HG03432 (cell line): ENCODE measurements at regions not wholly inside any gene's neighbourhood (a gene's known extent, or its start where the extent isn't known, plus 50 kb on each side); places are given as distances from the start of the nearest gene placed in this dataset.

Experiments used
- ATAC-seq: cut with Tn5 transposase; IDR thresholded peaks from one replicate; pipeline ENCODE4 v1.9.1; 2021; ENCODE audit warnings: mild to moderate bottlenecking, moderate library complexity; ENCODE audit not compliant: unreplicated experiment

- no peak for ATAC-seq
These were observed 57.7 kb downstream of the LRRC30 start for GRCh38 chr18:7288544-7288943.

- no peak for ATAC-seq
These were observed 59.2 kb downstream of the LRRC30 start for GRCh38 chr18:7290077-7290476.

GRCh38 chr18:7291046-7291445 lies 60.2 kb downstream of the LRRC30 start:
- no peak for ATAC-seq

- ATAC-seq, result no peak
These were observed 67.3 kb downstream of the LRRC30 start for GRCh38 chr18:7298149-7298548.

- ATAC-seq, result no peak
These were observed 70.2 kb downstream of the LRRC30 start for GRCh38 chr18:7301094-7301493.

- ATAC-seq, result no peak
These were observed 72.6 kb downstream of the LRRC30 start for GRCh38 chr18:7303316-7304060.

GRCh38 chr18:7304061-7304370 lies 73.1 kb downstream of the LRRC30 start:
- no peak for ATAC-seq

- no peak for ATAC-seq
These were observed 74.5 kb downstream of the LRRC30 start for GRCh38 chr18:7305416-7305815.

- ATAC-seq, result no peak
These were observed 76.1 kb downstream of the LRRC30 start for GRCh38 chr18:7307030-7307429.

GRCh38 chr18:7307526-7307925 lies 76.6 kb downstream of the LRRC30 start:
- no peak for ATAC-seq

GRCh38 chr18:7317804-7318231 lies 86.9 kb downstream of the LRRC30 start:
- ATAC-seq, result no peak

- no peak for ATAC-seq
These were observed 88.3 kb downstream of the LRRC30 start for GRCh38 chr18:7319161-7319560.

GRCh38 chr18:7321831-7322230 lies 90.9 kb downstream of the LRRC30 start:
- ATAC-seq, result no peak

GRCh38 chr18:7322817-7323485 lies 92.1 kb downstream of the LRRC30 start:
- ATAC-seq, result no peak

- no peak for ATAC-seq
These were observed 94.2 kb downstream of the LRRC30 start for GRCh38 chr18:7325126-7325430.

GRCh38 chr18:7329016-7329415 lies 98.1 kb downstream of the LRRC30 start:
- no peak for ATAC-seq

GRCh38 chr18:7332452-7332851 lies 101.6 kb downstream of the LRRC30 start:
- ATAC-seq, result no peak

GRCh38 chr18:7333025-7333562 lies 102.2 kb downstream of the LRRC30 start:
- ATAC-seq, result no peak

GRCh38 chr18:7334973-7335568 lies 104.2 kb downstream of the LRRC30 start:
- no peak for ATAC-seq

GRCh38 chr18:7336623-7337022 lies 105.7 kb downstream of the LRRC30 start:
- ATAC-seq, result no peak

- ATAC-seq, result no peak
These were observed 108.0 kb downstream of the LRRC30 start for GRCh38 chr18:7338846-7339245.
